Myocyte (in vitro differentiated cells): ENCODE measurements at regions not wholly inside any gene's neighbourhood (a gene's known extent, or its start where the extent isn't known, plus 50 kb on each side); places are given as distances from the start of the nearest gene placed in this dataset.
"Not testable (repeated sequence)": the region's sequence is repeated elsewhere in the genome, so short reads cannot be mapped to it uniquely, and the experiment has no call there.

Experiments used
- DNase-seq: peaks from one replicate; pipeline ENCODE4 v3.0.0-alpha.2; 2012; ENCODE audit warnings: low read depth

DNA sequence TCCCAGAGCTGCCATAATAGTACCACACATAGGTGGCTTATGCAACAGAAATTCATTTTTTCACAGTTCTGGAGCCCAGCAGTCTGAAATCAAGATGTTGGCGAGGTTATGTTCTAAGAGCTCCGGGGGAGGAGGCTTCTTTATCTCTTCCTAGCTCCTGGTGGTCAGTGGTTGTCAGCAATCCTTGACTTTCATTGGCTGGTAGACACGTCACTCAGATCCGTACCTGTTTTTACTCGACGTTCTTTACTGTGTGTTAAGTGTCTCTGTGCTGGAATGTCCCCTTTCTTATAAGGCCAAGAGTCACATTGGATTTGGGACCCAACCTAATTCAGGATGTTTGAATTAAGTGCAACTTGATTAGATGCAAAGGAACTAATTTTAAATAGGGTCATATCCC is 218.5 kb upstream of the CNTN3 start:
- DNase-seq, result no peak

- not testable (repeated sequence) for DNase-seq
Measured at GRCh38 chr3:74830845-74831244, 216.4 kb upstream of the CNTN3 start.

DNA sequence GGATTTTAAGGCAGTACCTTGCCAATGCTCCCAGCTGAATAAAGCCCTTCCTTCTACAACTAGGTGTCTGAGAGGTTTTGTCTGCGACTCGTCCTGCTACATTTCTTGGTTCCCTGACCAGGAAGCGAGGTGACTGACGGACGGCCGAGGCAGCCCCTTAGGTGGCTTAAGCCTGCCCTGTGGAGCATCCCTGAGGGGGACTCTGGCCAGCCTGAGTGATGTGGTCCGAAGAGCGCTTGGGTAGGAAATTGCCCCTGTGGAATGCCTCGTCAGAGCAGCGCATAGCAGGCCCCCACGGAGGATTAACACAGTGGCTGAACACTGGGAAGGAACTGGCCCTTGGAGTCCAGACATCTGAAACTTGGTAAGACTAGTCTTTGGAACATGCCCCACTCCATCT is 210.9 kb upstream of the CNTN3 start:
- DNase-seq, result not testable (repeated sequence)

DNA sequence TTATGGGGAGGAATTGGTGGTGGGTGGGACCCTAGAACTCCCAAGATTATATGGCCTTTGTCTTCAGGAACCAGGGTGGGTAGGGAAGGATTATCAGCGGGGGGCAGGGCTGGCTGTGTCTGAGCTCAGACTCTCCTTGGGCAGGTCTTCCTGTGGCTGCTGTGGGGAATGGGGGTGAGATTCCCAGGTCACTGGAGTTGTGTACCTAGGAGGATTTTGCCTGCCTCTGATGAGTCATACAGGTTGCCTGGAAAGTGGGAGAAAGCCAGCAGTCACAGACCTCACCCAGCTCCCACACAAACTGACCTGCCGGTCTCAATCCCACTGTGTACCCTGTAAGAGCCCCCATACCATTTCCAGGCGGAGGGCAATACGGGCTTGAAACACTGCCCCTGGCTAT is 209.9 kb upstream of the CNTN3 start:
- DNase-seq, result no peak

DNA sequence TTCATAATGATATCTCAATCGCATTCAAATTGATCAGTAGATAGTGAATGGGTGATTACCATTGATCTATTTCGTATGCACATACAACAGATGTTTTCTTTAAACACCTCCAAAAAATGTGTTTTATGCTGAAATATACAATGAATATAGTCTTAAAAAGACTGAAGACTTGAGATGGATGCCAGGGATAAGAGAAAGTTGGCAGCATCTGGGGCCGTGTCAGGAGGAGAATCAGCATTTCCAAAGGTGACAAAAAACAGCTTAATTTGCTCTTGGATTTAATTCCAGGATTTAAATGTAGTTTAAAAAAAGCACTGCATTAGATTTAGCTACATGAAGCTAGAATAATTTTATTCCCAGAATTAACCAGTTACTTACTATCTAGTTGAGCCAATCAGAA is 199.7 kb upstream of the CNTN3 start:
- no peak for DNase-seq

GRCh38 chr3:74812756-74813155 is 198.3 kb upstream of the CNTN3 start:
- no peak for DNase-seq

DNA sequence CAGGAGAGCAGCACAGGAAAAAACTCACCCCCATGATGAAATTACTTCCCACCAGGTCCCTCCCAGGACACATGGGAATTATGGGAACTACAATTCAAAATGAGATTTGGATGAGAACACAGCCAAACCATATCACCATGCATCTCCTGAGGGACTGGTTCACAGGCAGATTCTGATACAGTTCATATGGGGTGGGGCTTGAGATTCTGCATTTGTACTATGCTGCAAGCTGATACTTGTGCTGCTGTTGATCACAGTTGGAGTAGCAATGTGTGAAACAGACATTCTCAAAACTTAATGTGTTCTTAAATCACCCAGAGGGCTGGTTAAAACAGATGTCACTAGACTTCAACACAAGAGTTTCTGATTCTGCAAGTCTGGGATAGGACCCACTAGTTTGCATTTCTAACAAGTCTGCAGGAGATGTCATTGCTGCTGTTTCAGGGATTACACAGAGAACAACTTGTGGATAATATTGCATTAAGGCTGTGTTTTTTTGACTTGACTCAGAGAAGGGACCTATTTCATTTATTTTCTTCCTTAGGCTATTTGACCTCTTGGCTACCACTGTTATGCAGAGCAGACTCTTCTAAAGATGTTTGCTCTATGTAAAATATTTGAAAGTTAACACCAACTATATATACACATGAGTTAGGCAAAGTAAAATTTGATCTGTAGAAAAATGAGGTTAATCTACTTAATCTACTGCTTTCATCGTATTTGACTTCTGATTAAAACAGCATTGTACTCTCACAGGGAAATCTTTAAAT is 194.2 kb upstream of the CNTN3 start:
- no peak for DNase-seq

DNA sequence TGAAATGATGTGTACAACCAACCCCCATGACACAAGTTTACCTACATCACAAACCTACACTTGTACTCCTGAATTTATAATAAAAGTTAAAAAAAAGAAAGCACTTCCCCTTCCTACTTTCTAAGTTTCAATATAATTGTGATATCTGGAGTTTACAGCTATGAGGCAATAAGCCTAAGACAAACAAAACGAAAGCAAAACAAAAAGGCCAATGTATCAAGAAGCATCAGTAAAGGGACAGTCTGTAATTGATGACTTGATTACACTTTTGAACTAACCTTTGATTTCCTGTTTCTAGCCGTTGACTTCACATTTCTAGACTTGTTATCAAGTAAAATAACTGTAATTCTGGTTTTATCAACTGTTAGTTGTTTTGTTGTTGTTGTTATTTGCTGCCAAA is 187.5 kb upstream of the CNTN3 start:
- no peak for DNase-seq

DNA sequence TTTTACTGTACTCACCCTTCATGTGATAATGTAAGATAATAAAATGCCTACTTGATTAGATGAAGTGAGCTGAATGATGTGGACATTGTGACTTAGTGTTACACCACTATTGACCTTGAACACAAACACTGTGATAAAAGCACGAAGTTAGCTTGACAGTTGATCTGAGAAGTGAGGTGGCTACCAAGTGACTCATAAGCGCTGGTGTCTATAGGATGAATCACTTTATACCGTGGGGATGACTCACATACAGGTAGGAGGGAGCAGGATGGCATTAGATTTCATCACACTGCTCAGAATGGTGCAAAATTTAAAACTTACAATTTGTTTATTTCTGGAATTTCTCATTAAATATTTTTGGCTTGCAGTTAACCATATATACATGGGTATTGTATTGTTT is 174.7 kb upstream of the CNTN3 start:
- DNase-seq, result no peak

GRCh38 chr3:74787011-74787410 is 172.6 kb upstream of the CNTN3 start:
- no peak for DNase-seq

DNA sequence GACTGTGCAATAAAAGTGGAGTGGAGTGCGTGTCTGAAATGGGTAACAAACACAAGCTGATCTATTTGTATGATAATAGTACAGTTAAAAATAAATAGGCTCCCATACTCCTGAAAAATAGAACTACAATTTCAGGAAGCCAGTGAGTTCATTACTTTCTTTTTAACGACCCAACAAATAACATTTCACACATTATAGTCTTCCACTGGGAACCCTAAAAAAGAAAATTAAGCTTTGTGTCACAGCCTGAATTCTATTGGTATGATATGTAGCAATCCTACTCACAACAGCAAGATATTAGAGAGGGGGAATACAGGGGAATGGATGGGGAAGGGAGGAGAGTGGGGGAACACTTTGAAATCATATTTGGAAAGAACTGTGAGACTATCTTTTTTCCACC is 156.9 kb upstream of the CNTN3 start:
- DNase-seq, result no peak

DNA sequence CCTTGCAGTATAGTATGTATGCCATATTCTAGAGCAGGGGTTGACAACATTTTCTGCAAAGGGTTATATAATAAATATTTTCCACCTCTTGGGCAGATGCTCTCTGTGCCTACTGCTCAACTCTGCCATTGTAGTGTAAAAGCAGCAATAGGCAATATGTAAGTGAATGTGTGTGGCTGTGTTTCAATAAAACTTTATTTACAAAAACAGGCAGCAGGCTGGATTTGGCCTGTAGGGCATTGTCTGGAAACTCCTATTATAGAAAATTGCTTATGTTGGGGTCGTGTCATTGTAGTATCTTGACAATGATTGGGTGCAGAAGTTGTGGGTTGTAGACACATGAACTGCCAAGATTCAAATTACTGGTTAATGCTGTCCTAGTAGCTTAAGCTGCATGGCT is 153.6 kb upstream of the CNTN3 start:
- no peak for DNase-seq

DNA sequence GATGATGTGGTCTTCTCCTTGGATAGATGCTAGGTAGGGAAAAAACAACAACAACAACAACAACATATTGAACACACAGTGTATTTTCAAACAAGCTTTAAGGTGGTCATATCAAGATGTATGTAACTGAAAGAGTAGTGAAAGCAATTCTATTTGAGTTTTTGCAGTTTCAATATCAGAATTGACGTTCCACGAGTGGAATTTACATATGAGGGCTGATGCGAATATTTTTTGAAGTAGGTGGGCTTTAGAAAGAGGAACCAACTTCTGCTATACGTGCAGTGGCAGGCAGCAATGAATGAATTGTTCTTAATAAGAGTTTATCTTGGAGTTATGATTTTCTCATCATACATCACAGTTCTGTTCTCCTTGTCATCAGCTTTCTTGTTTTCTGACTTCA is 151.9 kb upstream of the CNTN3 start:
- DNase-seq, result no peak

DNA sequence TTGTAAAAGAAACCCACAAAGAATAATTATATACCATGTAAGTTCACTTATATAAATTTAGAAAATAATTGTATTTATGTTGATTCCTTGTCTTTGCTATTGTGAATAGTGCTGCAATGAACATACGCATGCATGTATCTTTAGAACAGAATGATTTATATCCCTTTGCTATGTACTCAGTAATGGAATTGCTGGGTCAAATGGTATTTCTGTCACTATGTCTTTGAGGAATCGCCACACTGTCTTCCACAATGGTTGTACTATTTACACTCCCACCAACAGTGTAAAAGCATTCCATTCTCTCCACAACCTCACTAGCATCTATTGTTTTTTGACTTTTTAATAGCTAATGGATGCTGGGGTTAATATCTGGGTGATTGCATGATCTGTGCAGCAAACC is 149.4 kb upstream of the CNTN3 start:
- no peak for DNase-seq

DNA sequence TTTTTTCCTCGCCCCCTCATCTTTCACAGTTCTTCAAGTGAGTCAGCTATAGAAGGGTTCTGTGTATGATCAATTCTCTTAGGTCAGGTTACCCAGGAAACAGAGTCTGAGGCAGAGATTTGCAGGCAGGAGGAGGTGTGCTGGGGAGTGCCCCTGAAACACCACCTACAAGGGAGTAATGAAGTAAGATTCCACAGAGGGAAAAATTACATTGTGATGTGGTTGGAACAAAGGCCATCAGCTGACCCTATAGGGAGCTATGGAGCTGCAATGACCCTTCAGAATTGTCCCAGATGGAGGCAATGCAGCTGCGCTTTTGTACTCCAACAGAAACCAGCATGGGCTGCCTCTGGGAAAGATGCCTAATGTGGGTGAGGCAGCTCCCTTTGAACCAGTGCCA is 142.2 kb upstream of the CNTN3 start:
- DNase-seq, result no peak

- no peak for DNase-seq
Measured at GRCh38 chr3:74752290-74752689, 137.8 kb upstream of the CNTN3 start.

GRCh38 chr3:74751775-74752174 is 137.3 kb upstream of the CNTN3 start:
- no peak for DNase-seq

DNA sequence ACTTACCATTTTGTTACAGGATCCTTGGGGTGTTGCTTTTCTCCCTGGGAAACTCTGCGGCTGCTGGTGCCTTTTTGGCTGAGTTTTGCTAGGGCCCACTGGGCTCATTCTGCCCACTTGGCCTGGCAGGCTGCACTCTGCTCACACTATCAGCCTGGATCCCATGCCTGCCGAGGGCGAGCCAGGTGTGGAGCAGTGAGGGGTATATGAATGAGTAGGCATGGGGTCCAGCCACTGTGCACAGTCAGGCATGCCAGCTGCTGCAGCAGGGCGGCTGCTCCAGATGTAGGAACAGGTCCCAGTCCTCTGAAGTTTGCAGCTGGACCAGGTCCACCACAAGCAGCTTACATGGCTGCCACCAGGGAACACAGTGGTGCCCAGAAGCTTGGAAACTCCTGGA is 136.4 kb upstream of the CNTN3 start:
- no peak for DNase-seq

DNA sequence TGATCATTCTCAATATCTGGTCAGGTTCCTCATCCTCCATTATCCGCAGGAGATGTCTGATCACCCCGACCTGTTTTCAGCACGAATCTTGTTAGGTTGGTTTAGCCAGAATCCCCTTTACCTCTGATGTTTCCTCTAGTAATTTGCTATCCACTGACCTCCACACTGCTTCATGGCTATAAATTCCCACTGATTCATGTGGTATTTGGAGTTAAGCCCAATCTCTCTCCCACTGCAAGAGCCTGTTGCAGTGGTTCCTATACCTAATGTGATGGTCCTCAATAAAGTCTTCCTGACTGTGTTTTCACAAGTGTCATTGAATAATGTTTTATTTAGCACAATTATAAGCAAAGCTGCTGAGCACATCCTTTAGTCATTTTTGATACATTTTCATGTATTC is 124.8 kb upstream of the CNTN3 start:
- no peak for DNase-seq

GRCh38 chr3:74722211-74722610 is 107.8 kb upstream of the CNTN3 start:
- no peak for DNase-seq

- no peak for DNase-seq
Measured at GRCh38 chr3:74713977-74714376, 99.5 kb upstream of the CNTN3 start.

GRCh38 chr3:74711913-74712512 is 97.6 kb upstream of the CNTN3 start:
- DNase-seq, result no peak

- DNase-seq, result no peak
Measured at GRCh38 chr3:74709951-74710350, 95.5 kb upstream of the CNTN3 start.
